ENCODE measurements at regions not wholly inside any gene's neighbourhood (a gene's known extent, or its start where the extent isn't known, plus 50 kb on each side); places are given as distances from the start of the nearest gene placed in this dataset.

DNA sequence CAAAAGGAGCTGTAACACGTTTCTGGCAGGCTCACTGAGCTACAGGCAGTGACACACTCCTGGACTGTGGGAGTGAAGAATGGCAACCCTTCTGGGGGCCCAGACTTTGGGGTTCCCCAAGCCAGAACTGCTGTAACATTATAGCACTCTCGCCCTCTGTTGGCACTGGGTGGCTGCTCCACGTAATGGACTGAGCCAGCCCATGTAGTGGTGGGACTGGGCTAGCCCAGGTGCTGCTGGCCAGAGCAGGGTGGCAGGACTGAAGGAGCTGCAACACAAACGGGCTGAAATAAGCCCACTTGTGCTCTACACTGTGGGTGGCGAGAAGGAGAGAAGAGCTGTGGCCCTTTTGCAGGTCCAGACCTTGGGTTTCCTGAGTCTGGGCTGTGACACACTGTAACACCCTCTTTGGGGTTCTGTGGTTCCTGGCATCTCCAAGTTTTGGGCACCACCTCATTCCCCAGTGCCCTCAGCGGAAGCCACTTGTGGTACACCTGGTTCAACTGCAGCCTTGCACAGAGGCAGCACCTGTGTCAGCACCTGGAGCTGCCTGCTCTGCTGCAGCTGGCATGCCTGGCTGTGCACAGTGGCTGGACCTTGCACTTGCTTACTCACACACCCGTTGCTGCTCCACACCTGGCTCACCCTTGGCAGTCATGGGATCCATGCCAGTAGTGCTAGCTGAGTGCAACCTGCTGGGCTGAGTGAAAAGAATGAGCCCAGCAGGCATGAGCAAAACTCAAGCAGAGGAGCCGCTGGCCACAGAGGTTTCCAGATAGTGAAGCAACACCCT, 95.0 kb upstream of the PRR16 start:
- TF ChIP-seq DNMT1 (IDR thresholded peaks at IDR 0.05) (no peak), RAD21 (CRISPR knock-in tag; conservative IDR thresholded peaks at IDR 0.05 in 1 of 2, IDR thresholded peaks at IDR 0.05 in 1 of 2) (no peak), CC2D1A (IDR thresholded peaks at IDR 0.05) (no peak), HES1 (IDR thresholded peaks at IDR 0.05; ENCODE audit: low read depth) (no peak), TAF1 (IDR thresholded peaks at IDR 0.05; ENCODE audit: control insufficient read depth, extremely low read depth, insufficient read depth, low read length, severe bottlenecking) (no peak), GABPA (tag; conservative IDR thresholded peaks at IDR 0.05; ENCODE audit: low read depth) (no peak), CTCF (IDR thresholded peaks at IDR 0.05 in 2 of 3, conservative IDR thresholded peaks at IDR 0.05 in 1 of 3; ENCODE audit: insufficient read depth in 2 of 3, low read depth in 1 of 3, low read length in 3 of 3) (no peak), NFE2 (IDR thresholded peaks at IDR 0.05; ENCODE audit: low read depth) (no peak), HDAC6 (IDR thresholded peaks at IDR 0.05; ENCODE audit: low read depth, low read length) (no peak)
- TF ChIP-seq, protein P1, sequence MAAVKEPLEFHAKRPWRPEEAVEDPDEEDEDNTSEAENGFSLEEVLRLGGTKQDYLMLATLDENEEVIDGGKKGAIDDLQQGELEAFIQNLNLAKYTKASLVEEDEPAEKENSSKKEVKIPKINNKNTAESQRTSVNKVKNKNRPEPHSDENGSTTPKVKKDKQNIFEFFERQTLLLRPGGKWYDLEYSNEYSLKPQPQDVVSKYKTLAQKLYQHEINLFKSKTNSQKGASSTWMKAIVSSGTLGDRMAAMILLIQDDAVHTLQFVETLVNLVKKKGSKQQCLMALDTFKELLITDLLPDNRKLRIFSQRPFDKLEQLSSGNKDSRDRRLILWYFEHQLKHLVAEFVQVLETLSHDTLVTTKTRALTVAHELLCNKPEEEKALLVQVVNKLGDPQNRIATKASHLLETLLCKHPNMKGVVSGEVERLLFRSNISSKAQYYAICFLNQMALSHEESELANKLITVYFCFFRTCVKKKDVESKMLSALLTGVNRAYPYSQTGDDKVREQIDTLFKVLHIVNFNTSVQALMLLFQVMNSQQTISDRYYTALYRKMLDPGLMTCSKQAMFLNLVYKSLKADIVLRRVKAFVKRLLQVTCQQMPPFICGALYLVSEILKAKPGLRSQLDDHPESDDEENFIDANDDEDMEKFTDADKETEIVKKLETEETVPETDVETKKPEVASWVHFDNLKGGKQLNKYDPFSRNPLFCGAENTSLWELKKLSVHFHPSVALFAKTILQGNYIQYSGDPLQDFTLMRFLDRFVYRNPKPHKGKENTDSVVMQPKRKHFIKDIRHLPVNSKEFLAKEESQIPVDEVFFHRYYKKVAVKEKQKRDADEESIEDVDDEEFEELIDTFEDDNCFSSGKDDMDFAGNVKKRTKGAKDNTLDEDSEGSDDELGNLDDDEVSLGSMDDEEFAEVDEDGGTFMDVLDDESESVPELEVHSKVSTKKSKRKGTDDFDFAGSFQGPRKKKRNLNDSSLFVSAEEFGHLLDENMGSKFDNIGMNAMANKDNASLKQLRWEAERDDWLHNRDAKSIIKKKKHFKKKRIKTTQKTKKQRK (IDR thresholded peaks at IDR 0.05; ENCODE audit: borderline replicate concordance, low read depth, low read length), result no peak
- TF ChIP-seq, protein P2, sequence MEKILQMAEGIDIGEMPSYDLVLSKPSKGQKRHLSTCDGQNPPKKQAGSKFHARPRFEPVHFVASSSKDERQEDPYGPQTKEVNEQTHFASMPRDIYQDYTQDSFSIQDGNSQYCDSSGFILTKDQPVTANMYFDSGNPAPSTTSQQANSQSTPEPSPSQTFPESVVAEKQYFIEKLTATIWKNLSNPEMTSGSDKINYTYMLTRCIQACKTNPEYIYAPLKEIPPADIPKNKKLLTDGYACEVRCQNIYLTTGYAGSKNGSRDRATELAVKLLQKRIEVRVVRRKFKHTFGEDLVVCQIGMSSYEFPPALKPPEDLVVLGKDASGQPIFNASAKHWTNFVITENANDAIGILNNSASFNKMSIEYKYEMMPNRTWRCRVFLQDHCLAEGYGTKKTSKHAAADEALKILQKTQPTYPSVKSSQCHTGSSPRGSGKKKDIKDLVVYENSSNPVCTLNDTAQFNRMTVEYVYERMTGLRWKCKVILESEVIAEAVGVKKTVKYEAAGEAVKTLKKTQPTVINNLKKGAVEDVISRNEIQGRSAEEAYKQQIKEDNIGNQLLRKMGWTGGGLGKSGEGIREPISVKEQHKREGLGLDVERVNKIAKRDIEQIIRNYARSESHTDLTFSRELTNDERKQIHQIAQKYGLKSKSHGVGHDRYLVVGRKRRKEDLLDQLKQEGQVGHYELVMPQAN (IDR thresholded peaks at IDR 0.05; ENCODE audit: borderline replicate concordance), result no peak

Data from K562 (cell line).